H9 (cell line): ENCODE measurements at regions not wholly inside any gene's neighbourhood (a gene's known extent, or its start where the extent isn't known, plus 50 kb on each side); places are given as distances from the start of the nearest gene placed in this dataset.

ENCODE experiments used
- DNase-seq: peaks from one replicate; pipeline ENCODE4 v3.0.0-alpha.2; 2017
- H2AFZ ChIP-seq: one replicate; pipeline ENCODE4 v1.6.1; 2013; ENCODE audit warnings: mild to moderate bottlenecking, low read length, control low read depth, moderate library complexity
- H2AK5ac ChIP-seq: 2 replicates; pipeline ENCODE4 v1.6.1; 2013; ENCODE audit warnings: low read length, control low read depth, mixed read lengths; ENCODE audit not compliant: insufficient read length
- H2BK120ac ChIP-seq: one replicate; pipeline ENCODE4 v1.6.1; 2013; ENCODE audit warnings: low read depth, mild to moderate bottlenecking, low read length, control low read depth, inconsistent platforms; ENCODE audit not compliant: poor library complexity, severe bottlenecking
- H2BK12ac ChIP-seq: 2 replicates; pipeline ENCODE4 v1.6.1; 2013; ENCODE audit warnings: low read length, control low read depth, mixed read lengths, low read depth; ENCODE audit not compliant: insufficient read length
- H2BK15ac ChIP-seq: 2 replicates; pipeline ENCODE4 v1.6.1; 2013; ENCODE audit warnings: low read depth, low read length, control low read depth
- H2BK20ac ChIP-seq: one replicate; pipeline ENCODE4 v1.6.1; 2013; ENCODE audit warnings: low read depth, mild to moderate bottlenecking, low read length, control low read depth, inconsistent platforms; ENCODE audit not compliant: poor library complexity, severe bottlenecking
- H2BK5ac ChIP-seq: 2 replicates; pipeline ENCODE4 v1.6.1; 2013; ENCODE audit warnings: low read length, control low read depth, mixed read lengths; ENCODE audit not compliant: insufficient read length
- H3K14ac ChIP-seq: 2 replicates; pipeline ENCODE4 v1.6.1; 2013; ENCODE audit warnings: low read length, control low read depth; ENCODE audit not compliant: insufficient read depth
- H3K18ac ChIP-seq: 2 replicates; pipeline ENCODE4 v1.6.1; 2013; ENCODE audit warnings: low read depth, mild to moderate bottlenecking, mixed read lengths, low read length, control low read depth; ENCODE audit not compliant: insufficient read length
- H3K23ac ChIP-seq: 2 replicates; pipeline ENCODE4 v1.6.1; 2013; ENCODE audit warnings: low read length, control low read depth, mixed read lengths, low read depth; ENCODE audit not compliant: insufficient read length
- H3K23me2 ChIP-seq: 2 replicates; pipeline ENCODE4 v1.6.1; 2013; ENCODE audit warnings: low read depth, mild to moderate bottlenecking, mixed read lengths, low read length, control low read depth; ENCODE audit not compliant: insufficient read length, poor library complexity, severe bottlenecking
- H3K27ac ChIP-seq: 2 replicates; pipeline ENCODE4 v1.5.1; 2013; ENCODE audit warnings: low read length, control low read depth, mixed read lengths, low read depth; ENCODE audit not compliant: insufficient read length
- H3K27me3 ChIP-seq: 2 replicates; pipeline ENCODE4 v1.6.1; 2013; ENCODE audit warnings: low read length, control low read depth, inconsistent platforms; ENCODE audit not compliant: insufficient read depth
- H3K4ac ChIP-seq: 2 replicates; pipeline ENCODE4 v1.6.1; 2013; ENCODE audit warnings: low read depth, mild to moderate bottlenecking, control low read depth, inconsistent platforms, low read length, moderate library complexity
- H3K4me1 ChIP-seq: 2 replicates; pipeline ENCODE4 v1.6.1; 2013; ENCODE audit warnings: low read length, control low read depth, inconsistent platforms; ENCODE audit not compliant: insufficient read depth
- H3K4me2 ChIP-seq: 2 replicates; pipeline ENCODE4 v1.6.1; 2013; ENCODE audit warnings: low read length, control low read depth, mixed read lengths; ENCODE audit not compliant: insufficient read length, insufficient read depth
- H3K56ac ChIP-seq: 2 replicates; pipeline ENCODE4 v1.6.1; 2013; ENCODE audit warnings: low read depth, mild to moderate bottlenecking, mixed read lengths, low read length, control low read depth; ENCODE audit not compliant: insufficient read length
- H3K79me1 ChIP-seq: 2 replicates; pipeline ENCODE4 v1.6.1; 2013; ENCODE audit warnings: low read depth, mild to moderate bottlenecking, moderate library complexity, low read length, control low read depth, inconsistent platforms; ENCODE audit not compliant: insufficient read depth, poor library complexity, severe bottlenecking
- H3K79me2 ChIP-seq: 2 replicates; pipeline ENCODE4 v1.6.1; 2013; ENCODE audit warnings: low read length, control low read depth, inconsistent platforms; ENCODE audit not compliant: insufficient read depth
- H3K9ac ChIP-seq: 2 replicates; pipeline ENCODE4 v1.6.1; 2013; ENCODE audit warnings: low read length, control low read depth, mixed read lengths; ENCODE audit not compliant: insufficient read length; ENCODE audit errors: extremely low read depth
- H3K9me3 ChIP-seq: one replicate; pipeline ENCODE4 v1.6.1; 2013; ENCODE audit warnings: low read depth, low read length, inconsistent platforms; ENCODE audit not compliant: control insufficient read depth
- H3T11ph ChIP-seq: one replicate; pipeline ENCODE4 v1.6.1; 2013; ENCODE audit warnings: mild to moderate bottlenecking, low read length, control low read depth, inconsistent platforms
- H4K20me1 ChIP-seq: one replicate; pipeline ENCODE4 v1.6.1; 2013; ENCODE audit not compliant: control insufficient read depth, insufficient read length, insufficient read depth
- H4K5ac ChIP-seq: 2 replicates; pipeline ENCODE4 v1.6.1; 2013; ENCODE audit warnings: low read depth, mild to moderate bottlenecking, mixed read lengths, low read length, control low read depth; ENCODE audit not compliant: insufficient read length
- H4K8ac ChIP-seq: replicated peaks from 2 replicates; pipeline ENCODE4 v1.6.1; 2013; ENCODE audit warnings: low read length, control low read depth, mixed read lengths, low read depth; ENCODE audit not compliant: insufficient read length
- H4K91ac ChIP-seq: 2 replicates; pipeline ENCODE4 v1.6.1; 2013; ENCODE audit warnings: low read depth, mild to moderate bottlenecking, moderate library complexity, mixed read lengths, low read length, control low read depth; ENCODE audit not compliant: insufficient read length
- H3K27ac Mint-ChIP-seq, 3 experiments: 2 replicates in 2 of 3; 3 replicates in 1 of 3; pipeline ENCODE4 v1.8.0; 2020 to 2021; ENCODE audit warnings: mixed read lengths in 3 of 3, mild to moderate bottlenecking in 1 of 3, moderate library complexity in 1 of 3
- H3K27me3 Mint-ChIP-seq: 2 replicates; pipeline ENCODE4 v1.8.0; 2021; ENCODE audit warnings: low read depth, mild to moderate bottlenecking, moderate library complexity, mixed read lengths
- H3K36me3 Mint-ChIP-seq, 3 experiments: 2 replicates in 2 of 3; 3 replicates in 1 of 3; pipeline ENCODE4 v1.8.0; 2020 to 2021; ENCODE audit warnings: low read depth in 3 of 3, mixed read lengths in 3 of 3; ENCODE audit not compliant: insufficient read depth in 1 of 3
- H3K4me1 Mint-ChIP-seq, 2 experiments: 2 replicates each; pipeline ENCODE4 v1.8.0; 2020; ENCODE audit warnings: mixed read lengths in 2 of 2
- H3K4me3 Mint-ChIP-seq, 2 experiments: 2 replicates in 1 of 2; 3 replicates in 1 of 2; pipeline ENCODE4 v1.8.0; 2020 to 2021; ENCODE audit warnings: mild to moderate bottlenecking in 2 of 2, mixed read lengths in 2 of 2, moderate library complexity in 1 of 2
- H3K9me3 Mint-ChIP-seq, 2 experiments: 2 replicates in 1 of 2; 3 replicates in 1 of 2; pipeline ENCODE4 v1.8.0; 2020; ENCODE audit warnings: mild to moderate bottlenecking in 2 of 2, mixed read lengths in 2 of 2, moderate library complexity in 1 of 2
- CTCF ChIP-seq: fragments of 200-600 bp; sonication (generic); conservative IDR thresholded peaks from 3 replicates; pipeline ENCODE4 v1.8.0; 2021; ENCODE audit warnings: antibody characterized with exemption, mild to moderate bottlenecking

GRCh38 chr15:38163658-38164057, 89.0 kb upstream of the SPRED1 start:
- H3K36me3 Mint-ChIP-seq = no peaks in the 10 kb centered on the region
- Histone ChIP-seq H3K4me1 (peaks cover 7% of the 10 kb centered on the region), H2BK20ac (no peak overlapping the region), H3K23ac (no peak overlapping the region), H4K91ac (no peak overlapping the region), H3K27me3 (no peaks in the 10 kb centered on the region), H3K14ac (no peak overlapping the region), H4K8ac (no peak overlapping the region), H4K5ac (no peak overlapping the region), H3K9me3 (no peaks in the 10 kb centered on the region), H3K18ac (no peak overlapping the region), H3K79me1 (no peaks in the 10 kb centered on the region), H4K20me1 (no peaks in the 10 kb centered on the region), H2AFZ (no peak overlapping the region), H3K4me2 (no peak overlapping the region), H2BK5ac (no peak overlapping the region), H2BK15ac (no peak overlapping the region), H3K79me2 (no peaks in the 10 kb centered on the region), H3K27ac (no peak overlapping the region), H2BK120ac (no peak overlapping the region), H3K9ac (no peak overlapping the region), H3K23me2 (no peaks in the 10 kb centered on the region), H3K56ac (no peak overlapping the region), H3K4ac (no peak overlapping the region), H2BK12ac (no peak overlapping the region), H2AK5ac (no peak overlapping the region), H3T11ph (no peak overlapping the region)
- no peaks in the 10 kb centered on the region; the same call in 1 of the 2 replicates for H3K27me3 Mint-ChIP-seq
- no peak for TF ChIP-seq CTCF
- H3K9me3 Mint-ChIP-seq = no peaks in the 10 kb centered on the region
- no peak overlapping the region for H3K4me3 Mint-ChIP-seq
- DNase-seq = no peak
- H3K27ac Mint-ChIP-seq = no peak overlapping the region
- H3K4me1 Mint-ChIP-seq = peaks cover 19 to 31% of the 10 kb centered on the region in 2 experiments
